H9 (cell line): ENCODE measurements at regions not wholly inside any gene's neighbourhood (a gene's known extent, or its start where the extent isn't known, plus 50 kb on each side); places are given as distances from the start of the nearest gene placed in this dataset.

Experiments used
- DNase-seq: peaks from one replicate; pipeline ENCODE4 v3.0.0-alpha.2; 2017
- H2AFZ ChIP-seq: one replicate; pipeline ENCODE4 v1.6.1; 2013; ENCODE audit warnings: mild to moderate bottlenecking, low read length, control low read depth, moderate library complexity
- H2AK5ac ChIP-seq: 2 replicates; pipeline ENCODE4 v1.6.1; 2013; ENCODE audit warnings: low read length, control low read depth, mixed read lengths; ENCODE audit not compliant: insufficient read length
- H2BK120ac ChIP-seq: one replicate; pipeline ENCODE4 v1.6.1; 2013; ENCODE audit warnings: low read depth, mild to moderate bottlenecking, low read length, control low read depth, inconsistent platforms; ENCODE audit not compliant: poor library complexity, severe bottlenecking
- H2BK12ac ChIP-seq: 2 replicates; pipeline ENCODE4 v1.6.1; 2013; ENCODE audit warnings: low read length, control low read depth, mixed read lengths, low read depth; ENCODE audit not compliant: insufficient read length
- H2BK15ac ChIP-seq: 2 replicates; pipeline ENCODE4 v1.6.1; 2013; ENCODE audit warnings: low read depth, low read length, control low read depth
- H2BK20ac ChIP-seq: one replicate; pipeline ENCODE4 v1.6.1; 2013; ENCODE audit warnings: low read depth, mild to moderate bottlenecking, low read length, control low read depth, inconsistent platforms; ENCODE audit not compliant: poor library complexity, severe bottlenecking
- H2BK5ac ChIP-seq: 2 replicates; pipeline ENCODE4 v1.6.1; 2013; ENCODE audit warnings: low read length, control low read depth, mixed read lengths; ENCODE audit not compliant: insufficient read length
- H3K14ac ChIP-seq: 2 replicates; pipeline ENCODE4 v1.6.1; 2013; ENCODE audit warnings: low read length, control low read depth; ENCODE audit not compliant: insufficient read depth
- H3K18ac ChIP-seq: 2 replicates; pipeline ENCODE4 v1.6.1; 2013; ENCODE audit warnings: low read depth, mild to moderate bottlenecking, mixed read lengths, low read length, control low read depth; ENCODE audit not compliant: insufficient read length
- H3K23ac ChIP-seq: 2 replicates; pipeline ENCODE4 v1.6.1; 2013; ENCODE audit warnings: low read length, control low read depth, mixed read lengths, low read depth; ENCODE audit not compliant: insufficient read length
- H3K23me2 ChIP-seq: 2 replicates; pipeline ENCODE4 v1.6.1; 2013; ENCODE audit warnings: low read depth, mild to moderate bottlenecking, mixed read lengths, low read length, control low read depth; ENCODE audit not compliant: insufficient read length, poor library complexity, severe bottlenecking
- H3K27ac ChIP-seq: 2 replicates; pipeline ENCODE4 v1.5.1; 2013; ENCODE audit warnings: low read length, control low read depth, mixed read lengths, low read depth; ENCODE audit not compliant: insufficient read length
- H3K27me3 ChIP-seq: 2 replicates; pipeline ENCODE4 v1.6.1; 2013; ENCODE audit warnings: low read length, control low read depth, inconsistent platforms; ENCODE audit not compliant: insufficient read depth
- H3K4ac ChIP-seq: 2 replicates; pipeline ENCODE4 v1.6.1; 2013; ENCODE audit warnings: low read depth, mild to moderate bottlenecking, control low read depth, inconsistent platforms, low read length, moderate library complexity
- H3K4me1 ChIP-seq: 2 replicates; pipeline ENCODE4 v1.6.1; 2013; ENCODE audit warnings: low read length, control low read depth, inconsistent platforms; ENCODE audit not compliant: insufficient read depth
- H3K4me2 ChIP-seq: 2 replicates; pipeline ENCODE4 v1.6.1; 2013; ENCODE audit warnings: low read length, control low read depth, mixed read lengths; ENCODE audit not compliant: insufficient read length, insufficient read depth
- H3K56ac ChIP-seq: 2 replicates; pipeline ENCODE4 v1.6.1; 2013; ENCODE audit warnings: low read depth, mild to moderate bottlenecking, mixed read lengths, low read length, control low read depth; ENCODE audit not compliant: insufficient read length
- H3K79me1 ChIP-seq: 2 replicates; pipeline ENCODE4 v1.6.1; 2013; ENCODE audit warnings: low read depth, mild to moderate bottlenecking, moderate library complexity, low read length, control low read depth, inconsistent platforms; ENCODE audit not compliant: insufficient read depth, poor library complexity, severe bottlenecking
- H3K79me2 ChIP-seq: 2 replicates; pipeline ENCODE4 v1.6.1; 2013; ENCODE audit warnings: low read length, control low read depth, inconsistent platforms; ENCODE audit not compliant: insufficient read depth
- H3K9ac ChIP-seq: 2 replicates; pipeline ENCODE4 v1.6.1; 2013; ENCODE audit warnings: low read length, control low read depth, mixed read lengths; ENCODE audit not compliant: insufficient read length; ENCODE audit errors: extremely low read depth
- H3K9me3 ChIP-seq: one replicate; pipeline ENCODE4 v1.6.1; 2013; ENCODE audit warnings: low read depth, low read length, inconsistent platforms; ENCODE audit not compliant: control insufficient read depth
- H3T11ph ChIP-seq: one replicate; pipeline ENCODE4 v1.6.1; 2013; ENCODE audit warnings: mild to moderate bottlenecking, low read length, control low read depth, inconsistent platforms
- H4K20me1 ChIP-seq: one replicate; pipeline ENCODE4 v1.6.1; 2013; ENCODE audit not compliant: control insufficient read depth, insufficient read length, insufficient read depth
- H4K5ac ChIP-seq: 2 replicates; pipeline ENCODE4 v1.6.1; 2013; ENCODE audit warnings: low read depth, mild to moderate bottlenecking, mixed read lengths, low read length, control low read depth; ENCODE audit not compliant: insufficient read length
- H4K8ac ChIP-seq: replicated peaks from 2 replicates; pipeline ENCODE4 v1.6.1; 2013; ENCODE audit warnings: low read length, control low read depth, mixed read lengths, low read depth; ENCODE audit not compliant: insufficient read length
- H4K91ac ChIP-seq: 2 replicates; pipeline ENCODE4 v1.6.1; 2013; ENCODE audit warnings: low read depth, mild to moderate bottlenecking, moderate library complexity, mixed read lengths, low read length, control low read depth; ENCODE audit not compliant: insufficient read length
- H3K27ac Mint-ChIP-seq, 3 experiments: 2 replicates in 2 of 3; 3 replicates in 1 of 3; pipeline ENCODE4 v1.8.0; 2020 to 2021; ENCODE audit warnings: mixed read lengths in 3 of 3, mild to moderate bottlenecking in 1 of 3, moderate library complexity in 1 of 3
- H3K27me3 Mint-ChIP-seq: 2 replicates; pipeline ENCODE4 v1.8.0; 2021; ENCODE audit warnings: low read depth, mild to moderate bottlenecking, moderate library complexity, mixed read lengths
- H3K36me3 Mint-ChIP-seq, 3 experiments: 2 replicates in 2 of 3; 3 replicates in 1 of 3; pipeline ENCODE4 v1.8.0; 2020 to 2021; ENCODE audit warnings: low read depth in 3 of 3, mixed read lengths in 3 of 3; ENCODE audit not compliant: insufficient read depth in 1 of 3
- H3K4me1 Mint-ChIP-seq, 2 experiments: 2 replicates each; pipeline ENCODE4 v1.8.0; 2020; ENCODE audit warnings: mixed read lengths in 2 of 2
- H3K4me3 Mint-ChIP-seq, 2 experiments: 2 replicates in 1 of 2; 3 replicates in 1 of 2; pipeline ENCODE4 v1.8.0; 2020 to 2021; ENCODE audit warnings: mild to moderate bottlenecking in 2 of 2, mixed read lengths in 2 of 2, moderate library complexity in 1 of 2
- H3K9me3 Mint-ChIP-seq, 2 experiments: 2 replicates in 1 of 2; 3 replicates in 1 of 2; pipeline ENCODE4 v1.8.0; 2020; ENCODE audit warnings: mild to moderate bottlenecking in 2 of 2, mixed read lengths in 2 of 2, moderate library complexity in 1 of 2
- WGBS: extraction: QIAGEN DNeasy Blood & Tissue Kit; methylation state at CpG from one replicate; pipeline ENCODE4 v1.1.7; 2013; ENCODE audit warnings: missing lambda C conversion rate, low lambda C conversion rate, mixed read lengths; ENCODE audit not compliant: insufficient read length; ENCODE audit errors: extremely low coverage; 5-methylcytosine and 5-hydroxymethylcytosine counted together
- TF ChIP-seq, protein P1 (sequence below): fragments of 200-600 bp; sonication (generic); conservative IDR thresholded peaks from 3 replicates; pipeline ENCODE4 v1.8.0; 2021; ENCODE audit warnings: antibody characterized with exemption, mild to moderate bottlenecking

- H3K4me2 ChIP-seq: no peak overlapping the region
- no peak overlapping the region for H4K8ac ChIP-seq
- H3K79me2 ChIP-seq: no peaks in the 10 kb centered on the region
- H3K23me2 ChIP-seq: no peaks in the 10 kb centered on the region
- H2AK5ac ChIP-seq: no peak overlapping the region
- H2BK20ac ChIP-seq: no peak overlapping the region
- peaks cover 1% of the 10 kb centered on the region; the same call in 1 of the 2 replicates for H3K27me3 Mint-ChIP-seq
- no peak overlapping the region for H2AFZ ChIP-seq
- H3K27ac ChIP-seq: peak overlapping the region; percentile 66
- no peaks in the 10 kb centered on the region; a peak in 2 of 7 replicates for H3K36me3 Mint-ChIP-seq
- H3K9me3 Mint-ChIP-seq: no peaks in the 10 kb centered on the region
- H4K91ac ChIP-seq: no peak overlapping the region
- no peak overlapping the region for H3K4me3 Mint-ChIP-seq
- no peaks in the 10 kb centered on the region for H3K27me3 ChIP-seq
- H4K5ac ChIP-seq: no peak overlapping the region
- H3K56ac ChIP-seq: no peak overlapping the region
- H3K9ac ChIP-seq: no peak overlapping the region
- WGBS: no CpG with 5 or more reads among the region's 1 CpG
- H2BK15ac ChIP-seq: no peak overlapping the region
- H3K4me1 Mint-ChIP-seq: peaks cover 29 to 32% of the 10 kb centered on the region in 2 experiments
- H3K4ac ChIP-seq: no peak overlapping the region
- no peak for DNase-seq
- H3T11ph ChIP-seq: no peak overlapping the region
- H3K79me1 ChIP-seq: no peaks in the 10 kb centered on the region
- H3K14ac ChIP-seq: no peak overlapping the region
- H4K20me1 ChIP-seq: no peaks in the 10 kb centered on the region
- H3K23ac ChIP-seq: no peak overlapping the region
- H2BK12ac ChIP-seq: no peak overlapping the region
- TF ChIP-seq, protein P1, sequence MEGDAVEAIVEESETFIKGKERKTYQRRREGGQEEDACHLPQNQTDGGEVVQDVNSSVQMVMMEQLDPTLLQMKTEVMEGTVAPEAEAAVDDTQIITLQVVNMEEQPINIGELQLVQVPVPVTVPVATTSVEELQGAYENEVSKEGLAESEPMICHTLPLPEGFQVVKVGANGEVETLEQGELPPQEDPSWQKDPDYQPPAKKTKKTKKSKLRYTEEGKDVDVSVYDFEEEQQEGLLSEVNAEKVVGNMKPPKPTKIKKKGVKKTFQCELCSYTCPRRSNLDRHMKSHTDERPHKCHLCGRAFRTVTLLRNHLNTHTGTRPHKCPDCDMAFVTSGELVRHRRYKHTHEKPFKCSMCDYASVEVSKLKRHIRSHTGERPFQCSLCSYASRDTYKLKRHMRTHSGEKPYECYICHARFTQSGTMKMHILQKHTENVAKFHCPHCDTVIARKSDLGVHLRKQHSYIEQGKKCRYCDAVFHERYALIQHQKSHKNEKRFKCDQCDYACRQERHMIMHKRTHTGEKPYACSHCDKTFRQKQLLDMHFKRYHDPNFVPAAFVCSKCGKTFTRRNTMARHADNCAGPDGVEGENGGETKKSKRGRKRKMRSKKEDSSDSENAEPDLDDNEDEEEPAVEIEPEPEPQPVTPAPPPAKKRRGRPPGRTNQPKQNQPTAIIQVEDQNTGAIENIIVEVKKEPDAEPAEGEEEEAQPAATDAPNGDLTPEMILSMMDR: no peak
- H2BK120ac ChIP-seq: no peak overlapping the region
- no peak overlapping the region for H3K18ac ChIP-seq
- peaks cover 4% of the 10 kb centered on the region for H3K4me1 ChIP-seq
- peak overlapping the region in 2 of 3 experiments; percentile 63 to 96; a peak in 3 of 7 replicates for H3K27ac Mint-ChIP-seq
- H2BK5ac ChIP-seq: no peak overlapping the region
- no peaks in the 10 kb centered on the region for H3K9me3 ChIP-seq
Observed at GRCh38 chr5:108637134-108637533, 110.6 kb upstream of the FER start.
